Neural cell (in vitro differentiated cells): ENCODE measurements at regions not wholly inside any gene's neighbourhood (a gene's known extent, or its start where the extent isn't known, plus 50 kb on each side); places are given as distances from the start of the nearest gene placed in this dataset.
"Not testable (repeated sequence)": the region's sequence is repeated elsewhere in the genome, so short reads cannot be mapped to it uniquely, and the experiment has no call there.

Experiments used
- EZH2 ChIP-seq: fragments of 200-600, 300-800 bp; shearing (Covaris generic), sonication (generic); IDR thresholded peaks from 2 replicates; pipeline ENCODE4 v1.6.1; 2014; ENCODE audit warnings: antibody characterized with exemption, low read length, borderline replicate concordance, mild to moderate bottlenecking; ENCODE audit not compliant: insufficient read depth, poor library complexity, severe bottlenecking
- TF ChIP-seq, protein P1 (sequence below): fragments of 450-650 bp; IDR thresholded peaks from 2 replicates; pipeline ENCODE4 v1.5.1; 2014; ENCODE audit warnings: antibody characterized with exemption, mild to moderate bottlenecking, moderate library complexity; ENCODE audit not compliant: poor library complexity, severe bottlenecking

DNA sequence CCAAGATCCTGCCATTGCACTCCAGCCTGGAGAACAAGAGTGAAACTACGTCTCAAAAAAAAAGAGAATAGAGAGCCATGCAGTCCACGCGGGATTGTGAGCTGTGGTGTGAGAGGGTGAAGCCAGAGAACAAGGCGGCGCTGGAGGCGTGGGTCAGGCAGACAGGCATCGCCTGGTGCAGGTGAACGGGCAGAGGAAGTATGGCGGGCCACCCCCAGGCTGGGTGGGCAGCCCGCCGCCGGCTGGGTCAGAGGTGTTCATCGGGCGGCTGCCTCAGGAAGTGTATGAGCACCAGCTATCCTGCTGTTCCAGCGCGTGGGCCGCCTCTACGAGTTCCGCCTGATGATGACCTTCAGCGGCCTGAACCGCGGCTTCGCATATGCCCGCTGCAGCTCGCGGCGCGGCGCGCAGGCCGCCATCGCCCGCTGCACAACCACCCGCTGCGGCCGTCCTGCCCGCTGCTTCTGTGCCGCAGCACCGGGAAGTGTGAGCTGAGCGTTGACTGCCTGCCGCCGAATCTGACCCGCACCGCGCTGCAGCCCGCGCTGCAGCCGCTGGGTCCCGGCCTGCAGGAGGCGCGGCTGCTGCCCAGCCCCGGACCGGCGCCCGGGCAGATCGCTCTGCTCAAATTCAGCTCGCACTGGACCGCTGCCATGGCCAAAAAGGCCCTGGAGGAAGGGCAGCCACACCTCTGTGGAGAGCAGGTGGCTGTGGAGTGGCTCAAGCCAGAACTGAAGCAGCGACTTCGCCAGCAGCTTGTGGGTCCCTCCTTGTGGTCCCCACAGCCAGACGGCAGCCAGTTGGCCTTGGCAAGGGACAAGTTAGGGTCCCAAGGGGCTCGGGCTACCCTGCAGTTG, 95.5 kb upstream of the PLEKHM1 start:
- not testable (repeated sequence) for TF ChIP-seq EZH2
- TF ChIP-seq, protein P1, sequence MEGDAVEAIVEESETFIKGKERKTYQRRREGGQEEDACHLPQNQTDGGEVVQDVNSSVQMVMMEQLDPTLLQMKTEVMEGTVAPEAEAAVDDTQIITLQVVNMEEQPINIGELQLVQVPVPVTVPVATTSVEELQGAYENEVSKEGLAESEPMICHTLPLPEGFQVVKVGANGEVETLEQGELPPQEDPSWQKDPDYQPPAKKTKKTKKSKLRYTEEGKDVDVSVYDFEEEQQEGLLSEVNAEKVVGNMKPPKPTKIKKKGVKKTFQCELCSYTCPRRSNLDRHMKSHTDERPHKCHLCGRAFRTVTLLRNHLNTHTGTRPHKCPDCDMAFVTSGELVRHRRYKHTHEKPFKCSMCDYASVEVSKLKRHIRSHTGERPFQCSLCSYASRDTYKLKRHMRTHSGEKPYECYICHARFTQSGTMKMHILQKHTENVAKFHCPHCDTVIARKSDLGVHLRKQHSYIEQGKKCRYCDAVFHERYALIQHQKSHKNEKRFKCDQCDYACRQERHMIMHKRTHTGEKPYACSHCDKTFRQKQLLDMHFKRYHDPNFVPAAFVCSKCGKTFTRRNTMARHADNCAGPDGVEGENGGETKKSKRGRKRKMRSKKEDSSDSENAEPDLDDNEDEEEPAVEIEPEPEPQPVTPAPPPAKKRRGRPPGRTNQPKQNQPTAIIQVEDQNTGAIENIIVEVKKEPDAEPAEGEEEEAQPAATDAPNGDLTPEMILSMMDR: not testable (repeated sequence)
